ENCODE measurements at regions not wholly inside any gene's neighbourhood (a gene's known extent, or its start where the extent isn't known, plus 50 kb on each side); places are given as distances from the start of the nearest gene placed in this dataset.
"Not testable (repeated sequence)": the region's sequence is repeated elsewhere in the genome, so short reads cannot be mapped to it uniquely, and the experiment has no call there.

GRCh38 chr10:117457071-117457810 is 82.0 kb upstream of the PDZD8 start:
- no peak for DNase-seq

GRCh38 chr10:117455346-117455745 is 80.1 kb upstream of the PDZD8 start:
- no peak for DNase-seq

GRCh38 chr10:117454502-117454901 is 79.3 kb upstream of the PDZD8 start:
- DNase-seq = no peak

- DNase-seq = not testable (repeated sequence)
These were observed 78.2 kb upstream of the PDZD8 start for GRCh38 chr10:117453484-117453883.

GRCh38 chr10:117450940-117451339 is 75.7 kb upstream of the PDZD8 start:
- DNase-seq = no peak

- DNase-seq = no peak
These were observed 74.4 kb upstream of the PDZD8 start for GRCh38 chr10:117449636-117450035.

- DNase-seq = no peak
These were observed 73.6 kb upstream of the PDZD8 start for GRCh38 chr10:117448802-117449201.

- no peak for DNase-seq
These were observed 70.8 kb upstream of the PDZD8 start for GRCh38 chr10:117445992-117446391.

- no peak for DNase-seq
These were observed 69.3 kb upstream of the PDZD8 start for GRCh38 chr10:117444497-117445040.

- no peak for DNase-seq
These were observed 68.4 kb upstream of the PDZD8 start for GRCh38 chr10:117443686-117444041.

- no peak for DNase-seq
These were observed 67.9 kb upstream of the PDZD8 start for GRCh38 chr10:117442944-117443685.

GRCh38 chr10:117442521-117442920 is 67.3 kb upstream of the PDZD8 start:
- DNase-seq = no peak

GRCh38 chr10:117441812-117442443 is 66.7 kb upstream of the PDZD8 start:
- DNase-seq = no peak

GRCh38 chr10:117441361-117441760 is 66.1 kb upstream of the PDZD8 start:
- no peak for DNase-seq

GRCh38 chr10:117439243-117439912 is 64.1 kb upstream of the PDZD8 start:
- DNase-seq = no peak

GRCh38 chr10:117432866-117433265 is 57.6 kb upstream of the PDZD8 start:
- DNase-seq = no peak

GRCh38 chr10:117431160-117431559 is 55.9 kb upstream of the PDZD8 start:
- DNase-seq = peak; percentile 15

GRCh38 chr10:117430535-117430934 is 55.3 kb upstream of the PDZD8 start:
- DNase-seq = not testable (repeated sequence)

GRCh38 chr10:117429643-117430265 is 54.5 kb upstream of the PDZD8 start:
- DNase-seq = no peak

- no peak for DNase-seq
These were observed 52.1 kb upstream of the PDZD8 start for GRCh38 chr10:117427356-117427755.

GRCh38 chr10:117425974-117426566 is 50.8 kb upstream of the PDZD8 start:
- no peak for DNase-seq

Data from NCI-H2227 treated with DMSO at 0.1 percent for 48 hours (cell line).